NCI-H345 treated with DMSO at 0.1 percent for 48 hours (cell line): ENCODE measurements at regions not wholly inside any gene's neighbourhood (a gene's known extent, or its start where the extent isn't known, plus 50 kb on each side); places are given as distances from the start of the nearest gene placed in this dataset.
"Not testable (repeated sequence)": the region's sequence is repeated elsewhere in the genome, so short reads cannot be mapped to it uniquely, and the experiment has no call there.

Experiments used
- DNase-seq: peaks from one replicate; lab custom pipeline; 2025; ENCODE audit not compliant: unreplicated experiment; lab: John Stamatoyannopoulos, UW

GRCh38 chr2:129192117-129192516 is 787.3 kb upstream of the RAB6C start:
- DNase-seq, result no peak

GRCh38 chr2:129192841-129193253 is 786.6 kb upstream of the RAB6C start:
- no peak for DNase-seq

- no peak for DNase-seq
Observed at GRCh38 chr2:129193961-129194360, 785.5 kb upstream of the RAB6C start.

- DNase-seq, result no peak
Observed at GRCh38 chr2:129199501-129199900, 780.0 kb upstream of the RAB6C start.

DNA sequence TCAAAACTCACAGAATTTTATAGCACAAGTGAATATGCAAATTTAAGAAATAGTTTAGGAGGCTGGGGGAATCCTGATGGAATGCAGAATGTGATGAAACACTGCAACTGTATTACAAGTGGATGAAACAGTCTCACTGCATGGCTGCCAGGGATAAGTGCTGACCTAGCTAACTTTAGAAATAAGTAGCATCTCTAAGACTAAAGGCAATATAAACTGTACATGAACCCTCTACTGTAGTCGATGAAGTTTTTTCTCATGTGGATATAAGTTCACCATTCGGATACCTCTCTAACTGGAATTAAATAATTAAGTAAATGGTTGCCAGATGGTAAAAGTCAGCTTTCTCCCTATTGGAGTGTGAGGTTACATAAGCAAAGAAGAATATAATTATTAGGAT is 777.8 kb upstream of the RAB6C start:
- no peak for DNase-seq

- DNase-seq, result no peak
Observed at GRCh38 chr2:129203331-129203730, 776.1 kb upstream of the RAB6C start.

GRCh38 chr2:129204581-129204980 is 774.9 kb upstream of the RAB6C start:
- not testable (repeated sequence) for DNase-seq

GRCh38 chr2:129205176-129205575 is 774.3 kb upstream of the RAB6C start:
- DNase-seq, result no peak

- DNase-seq, result no peak
Observed at GRCh38 chr2:129205766-129206165, 773.7 kb upstream of the RAB6C start.

GRCh38 chr2:129212299-129212958 is 767.0 kb upstream of the RAB6C start:
- DNase-seq, result no peak

DNA sequence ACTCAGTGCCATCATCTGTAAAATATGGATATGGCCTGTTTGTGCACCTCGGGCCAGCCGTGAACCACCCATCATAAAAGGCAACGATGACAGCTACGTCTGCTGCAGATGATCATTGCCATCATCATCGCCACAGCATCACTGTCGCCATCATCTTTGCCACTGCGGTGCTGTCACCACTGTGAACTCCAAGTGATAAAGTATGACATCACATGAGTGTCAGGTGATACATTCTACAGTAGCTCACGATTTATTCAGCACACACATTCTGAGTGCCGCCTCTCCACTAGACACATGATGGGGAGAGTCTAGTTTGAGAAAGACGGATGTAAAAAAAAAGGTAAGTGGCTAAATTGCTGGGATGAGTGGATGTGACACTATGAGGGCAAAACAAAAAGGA is 755.4 kb upstream of the RAB6C start:
- no peak for DNase-seq

GRCh38 chr2:129224486-129224885 is 755.0 kb upstream of the RAB6C start:
- DNase-seq, result no peak

GRCh38 chr2:129229196-129229595 is 750.3 kb upstream of the RAB6C start:
- DNase-seq, result no peak

DNA sequence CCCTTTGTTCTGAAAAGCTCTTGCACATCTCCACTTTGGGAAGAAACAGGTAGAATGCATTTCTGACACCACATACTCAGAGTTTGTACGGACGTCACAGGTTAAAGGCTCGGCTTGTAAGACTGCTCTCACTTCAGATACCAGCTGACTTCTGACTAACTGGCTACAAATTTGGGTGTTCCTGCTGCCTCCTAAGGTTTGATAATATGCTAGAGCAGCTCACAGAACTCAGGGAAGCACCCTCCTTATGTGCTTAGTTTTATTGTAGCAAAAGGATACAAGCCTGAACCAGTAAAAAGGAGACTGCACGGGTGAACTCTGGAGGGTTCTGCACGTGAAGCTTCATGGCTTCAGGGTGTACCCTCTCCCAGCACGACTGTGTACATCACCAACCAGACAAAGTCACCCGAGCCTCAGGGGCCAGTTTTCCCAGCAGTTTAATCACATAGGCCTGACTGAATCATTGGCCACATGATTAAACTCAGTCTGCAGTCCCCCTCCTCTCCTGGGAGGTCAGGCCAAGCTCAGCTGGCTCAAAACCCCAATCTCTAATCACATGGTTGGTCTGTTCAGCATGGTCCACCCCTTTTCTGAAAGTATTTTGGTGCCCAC is 749.5 kb upstream of the RAB6C start:
- no peak for DNase-seq

GRCh38 chr2:129231924-129232323 is 747.5 kb upstream of the RAB6C start:
- DNase-seq, result no peak

DNA sequence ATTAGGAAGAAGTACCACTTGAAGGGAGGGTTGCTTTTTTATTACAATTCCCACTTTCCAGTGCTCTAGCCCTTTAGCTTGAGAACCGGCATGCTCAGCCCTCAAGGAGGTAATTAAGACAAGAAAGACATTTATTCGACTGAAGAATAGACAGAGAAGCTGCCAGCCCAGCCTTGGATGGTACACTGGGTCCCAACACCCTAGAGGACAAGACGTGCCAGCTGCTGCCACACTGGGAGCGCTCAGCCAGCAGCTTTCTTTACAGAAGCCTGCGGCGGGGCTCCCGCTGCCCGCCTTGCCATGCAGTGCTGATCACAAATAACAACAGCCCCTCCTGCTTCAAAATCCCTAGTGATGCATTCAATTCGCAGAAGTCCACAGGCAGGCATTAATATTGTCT is 746.3 kb upstream of the RAB6C start:
- no peak for DNase-seq

DNA sequence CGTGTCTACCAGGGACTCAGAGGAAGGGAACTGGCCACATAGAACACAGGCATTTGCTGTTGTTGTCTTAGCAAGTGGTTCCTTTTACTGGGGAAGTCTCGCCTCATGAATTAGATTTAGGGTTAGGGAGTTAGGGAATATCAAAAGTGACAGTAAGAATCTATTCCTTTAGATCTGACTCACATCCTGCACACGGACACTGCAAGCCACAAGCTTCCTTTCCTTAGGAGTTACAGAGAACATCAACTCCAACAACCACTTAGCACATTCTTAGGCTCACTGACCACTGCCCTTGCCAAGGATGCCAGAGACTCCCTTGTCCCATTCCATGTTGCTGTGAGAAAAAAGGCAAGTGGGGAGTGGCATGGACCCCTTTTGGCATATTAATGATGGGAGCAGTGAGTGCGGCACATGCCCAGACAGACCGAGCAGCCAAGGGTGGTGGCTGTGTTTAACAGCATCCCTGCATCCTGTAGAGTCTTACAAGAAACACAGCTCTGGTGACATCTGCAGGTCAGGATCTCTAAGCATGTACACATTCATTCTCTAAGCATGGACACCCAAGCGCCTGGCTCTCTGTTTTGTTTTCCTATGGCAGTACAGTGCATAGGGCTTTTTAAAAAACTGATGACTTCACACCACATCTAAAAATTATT is 745.6 kb upstream of the RAB6C start:
- no peak for DNase-seq

DNA sequence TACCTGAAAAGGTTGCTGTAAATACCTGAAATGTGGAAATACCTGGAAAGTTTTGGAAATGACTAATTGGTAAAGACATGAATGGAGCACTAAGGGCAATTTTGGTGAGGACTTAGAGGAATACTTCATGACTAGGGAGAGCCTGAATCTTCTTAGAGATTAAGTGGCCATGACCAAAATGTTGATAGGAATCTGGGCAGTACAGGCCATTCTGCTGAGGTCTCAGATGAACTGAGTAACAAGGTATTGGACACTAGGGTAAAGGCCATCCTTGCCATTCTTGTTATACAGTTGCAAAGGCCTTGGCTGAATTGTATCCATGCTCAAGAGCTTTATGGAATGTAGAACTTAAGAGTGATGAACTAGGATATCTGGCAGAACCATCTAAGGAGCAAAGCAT is 742.9 kb upstream of the RAB6C start:
- DNase-seq, result no peak

DNA sequence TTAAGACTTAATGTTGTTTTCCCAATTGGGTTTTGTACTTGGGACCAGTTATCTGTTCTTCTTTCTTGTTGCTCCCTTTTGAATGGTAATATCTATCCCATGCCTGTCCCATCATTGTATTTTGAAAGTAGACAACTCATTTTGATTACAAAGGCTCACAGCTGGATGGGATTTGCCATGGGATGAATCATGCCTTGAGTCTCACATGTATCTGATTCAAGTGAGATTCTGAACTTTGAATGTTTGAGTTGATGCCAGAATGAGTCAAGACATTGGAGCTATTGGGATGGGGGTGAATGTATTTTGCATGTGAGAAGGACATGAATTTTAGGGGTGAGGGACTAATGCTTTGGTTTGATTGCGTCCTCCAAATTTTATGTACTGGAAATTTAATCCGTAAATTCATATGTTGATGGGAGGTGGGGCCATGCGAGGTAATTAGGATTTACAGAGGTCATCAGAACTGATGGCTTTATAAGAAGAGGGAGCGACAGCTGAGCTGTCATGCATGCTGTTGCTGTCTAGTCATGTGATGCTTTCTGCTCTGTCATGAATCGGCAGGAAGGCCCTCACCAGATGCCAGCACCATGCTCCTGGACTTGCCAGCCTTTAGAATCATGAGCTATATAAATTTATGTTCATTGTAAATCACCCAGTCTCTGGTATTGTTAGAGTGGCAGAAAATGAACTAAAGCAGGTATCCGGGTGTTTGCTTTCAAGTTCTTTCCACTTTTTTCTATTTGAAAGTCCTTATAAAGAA is 741.3 kb upstream of the RAB6C start:
- no peak for DNase-seq

DNA sequence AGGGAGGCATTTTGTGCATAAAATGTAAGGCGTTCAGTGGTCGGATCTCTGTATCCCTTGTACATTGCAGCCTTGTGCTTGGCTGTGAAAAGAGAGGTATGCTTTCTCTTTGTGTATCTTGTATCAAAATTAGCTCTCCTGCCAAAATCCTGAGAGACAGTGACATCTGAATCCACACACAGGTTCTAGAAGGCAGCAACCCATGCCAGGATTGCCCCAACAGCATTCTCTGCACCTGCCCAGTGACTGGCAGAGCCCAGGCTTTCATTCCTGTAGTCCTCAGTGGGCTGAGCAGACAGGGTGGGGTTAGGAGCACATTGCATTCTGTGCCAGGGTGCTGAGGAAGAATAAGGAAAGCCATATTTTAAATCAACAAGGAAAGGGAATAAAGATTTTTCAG is 740.3 kb upstream of the RAB6C start:
- no peak for DNase-seq

DNA sequence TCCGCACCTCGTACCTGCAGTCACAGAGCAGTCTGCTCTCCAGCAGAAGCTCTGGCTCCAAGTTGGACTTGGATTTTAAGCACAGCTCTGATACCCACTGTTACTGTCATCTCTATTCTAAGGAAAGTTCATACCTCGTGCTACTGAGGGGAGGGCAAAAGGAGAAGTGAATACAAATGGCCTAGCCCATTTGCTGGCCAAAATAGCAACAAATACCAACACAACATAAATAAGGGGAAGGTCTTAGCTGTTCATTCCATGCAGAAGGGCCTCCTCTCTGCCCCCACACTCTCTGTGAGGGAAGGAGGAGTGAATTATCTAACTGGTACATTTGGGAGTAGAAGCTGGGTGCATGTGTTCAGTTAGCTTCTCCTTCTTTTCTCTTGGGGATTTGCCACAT is 739.4 kb upstream of the RAB6C start:
- DNase-seq, result no peak

DNA sequence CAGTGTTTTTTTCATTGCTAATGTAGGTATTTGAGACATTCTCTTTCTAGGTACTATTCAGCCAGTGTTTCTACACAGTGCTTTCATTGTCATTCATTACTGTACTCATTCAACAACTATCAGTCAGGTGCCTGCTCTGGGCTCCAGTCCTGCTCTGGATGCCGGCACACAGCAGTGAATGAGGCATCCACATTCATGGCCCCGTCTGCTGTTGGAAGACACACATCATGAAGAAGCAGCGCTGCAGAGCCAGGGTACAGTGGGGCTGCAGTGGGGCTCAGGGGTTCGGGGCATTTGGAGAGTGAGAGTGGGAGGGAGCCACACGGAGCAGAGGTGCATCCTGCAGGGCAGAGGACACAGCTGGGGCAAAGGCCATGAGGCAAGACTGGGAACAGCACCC is 737.2 kb upstream of the RAB6C start:
- no peak for DNase-seq
